Activated CD4-positive, alpha-beta T cell treated with anti-CD3 and anti-CD28 coated beads for 36 hours (primary cell): ENCODE measurements at regions not wholly inside any gene's neighbourhood (a gene's known extent, or its start where the extent isn't known, plus 50 kb on each side); places are given as distances from the start of the nearest gene placed in this dataset.
A peak's percentile ranks its signal among the peaks of the same experiment; 100 is the strongest.
"Not testable (repeated sequence)": the region's sequence is repeated elsewhere in the genome, so short reads cannot be mapped to it uniquely, and the experiment has no call there.

Source experiments
- ATAC-seq: fragments of 200-7000 bp; cut with Tn5 transposase; one replicate; pipeline ENCODE4 v1.10.0; 2021; ENCODE audit warnings: mild to moderate bottlenecking, moderate library complexity
- CTCF ChIA-PET: fragments of 350-600 bp; sonication (Branson Sonifier 250); formaldehyde crosslinking; loops from one replicate; lab custom pipeline; 2021; ENCODE audit warnings: antibody characterized with exemption; lab: Charles Lee
- POLR2A ChIA-PET: fragments of 350-600 bp; sonication (Branson Sonifier 250); formaldehyde crosslinking; loops from one replicate; lab custom pipeline; 2021; ENCODE audit warnings: antibody characterized with exemption, inconsistent platforms; lab: Charles Lee
- DNase-seq: peaks from one replicate; pipeline ENCODE4 v3.0.0-alpha.2; 2020
- H3K27ac Mint-ChIP-seq: one replicate; pipeline ENCODE4 v1.8.0; 2021; ENCODE audit warnings: mixed read lengths
- H3K27me3 Mint-ChIP-seq: one replicate; pipeline ENCODE4 v1.8.0; 2021; ENCODE audit warnings: mixed read lengths
- H3K36me3 Mint-ChIP-seq: one replicate; pipeline ENCODE4 v1.8.0; 2021; ENCODE audit warnings: low read depth, mixed read lengths
- H3K4me1 Mint-ChIP-seq: one replicate; pipeline ENCODE4 v1.8.0; 2021; ENCODE audit warnings: mixed read lengths
- H3K4me3 Mint-ChIP-seq: one replicate; pipeline ENCODE4 v1.8.0; 2021; ENCODE audit warnings: mild to moderate bottlenecking, moderate library complexity, mixed read lengths
- H3K9me3 Mint-ChIP-seq: one replicate; pipeline ENCODE4 v1.8.0; 2021; ENCODE audit warnings: low read depth, mixed read lengths
- intact Hi-C, 2 experiments: fragments of 100-400 bp; cut with DNase I in 1 of 2; cut with micrococcal nuclease in 1 of 2; formaldehyde crosslinking; loops; one replicate each; pipeline versions ENCODE4 v1.14.2 to v1.15.1; 2022 to 2024; cut with DNase I, micrococcal nuclease

DNA sequence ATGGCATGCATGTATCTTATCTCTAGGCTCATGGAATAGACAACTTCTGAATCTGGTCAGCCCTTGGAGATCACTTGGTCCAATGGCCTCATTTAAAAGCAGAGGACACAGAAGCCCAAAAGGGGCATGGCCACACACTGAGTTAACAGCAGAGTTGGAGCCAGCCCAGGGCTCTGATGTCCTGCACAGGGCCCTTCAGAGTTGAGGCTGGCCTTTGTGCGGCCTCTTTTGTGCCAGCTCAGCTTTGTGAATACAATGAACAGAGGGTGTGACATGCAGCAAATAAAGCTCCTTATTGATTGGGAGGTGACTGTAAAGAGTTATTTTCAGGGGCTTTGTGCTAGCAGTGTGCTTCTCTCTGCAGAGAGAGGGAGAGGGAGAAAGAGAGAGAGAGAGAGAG, 150.1 kb upstream of the STK32A start:
- ChIA-PET POLR2A (no interaction called here), CTCF (interaction anchor here (1.2 kb wide), 1 partner anchor 104 kb away, joined by 3 read pairs; no protein-coding TSS in a partner anchor)
- Mint-ChIP-seq H3K27me3 (no peaks in the 10 kb centered on the region), H3K4me1 (no peaks in the 10 kb centered on the region), H3K4me3 (no peak overlapping the region), H3K9me3 (peaks cover 1% of the 10 kb centered on the region), H3K36me3 (no peaks in the 10 kb centered on the region), H3K27ac (no peak overlapping the region)
- no peak for DNase-seq
- no peak for ATAC-seq
- intact Hi-C loops = no loop called here

DNA sequence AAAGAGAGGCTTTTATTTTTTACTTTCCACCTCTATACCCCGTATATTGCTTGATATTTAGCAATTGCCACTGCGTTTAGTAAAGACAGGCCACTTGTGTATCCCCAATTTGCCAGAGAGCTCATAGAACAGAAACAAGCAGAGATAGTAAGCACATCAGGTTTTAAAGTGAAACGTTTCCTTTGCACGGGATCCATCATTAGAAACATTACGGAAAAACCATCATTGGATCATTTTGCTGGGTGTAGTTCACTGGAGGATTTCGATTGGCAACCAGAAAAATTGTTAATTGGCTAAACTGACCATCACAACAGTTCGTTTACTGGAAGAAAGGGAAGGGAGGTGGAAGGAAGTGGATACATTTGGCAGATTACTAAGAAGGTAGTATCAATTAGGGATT, 149.4 kb upstream of the STK32A start:
- Mint-ChIP-seq H3K27me3 (no peaks in the 10 kb centered on the region), H3K9me3 (peaks cover 1% of the 10 kb centered on the region), H3K4me1 (no peaks in the 10 kb centered on the region), H3K4me3 (no peak overlapping the region), H3K36me3 (no peaks in the 10 kb centered on the region), H3K27ac (no peak overlapping the region)
- no peak for DNase-seq
- ChIA-PET CTCF (interaction anchor here (1.2 kb wide), 1 partner anchor 103 kb away, joined by 3 read pairs; no protein-coding TSS in a partner anchor), POLR2A (no interaction called here)
- no peak for ATAC-seq
- intact Hi-C loops = no loop called here

DNA sequence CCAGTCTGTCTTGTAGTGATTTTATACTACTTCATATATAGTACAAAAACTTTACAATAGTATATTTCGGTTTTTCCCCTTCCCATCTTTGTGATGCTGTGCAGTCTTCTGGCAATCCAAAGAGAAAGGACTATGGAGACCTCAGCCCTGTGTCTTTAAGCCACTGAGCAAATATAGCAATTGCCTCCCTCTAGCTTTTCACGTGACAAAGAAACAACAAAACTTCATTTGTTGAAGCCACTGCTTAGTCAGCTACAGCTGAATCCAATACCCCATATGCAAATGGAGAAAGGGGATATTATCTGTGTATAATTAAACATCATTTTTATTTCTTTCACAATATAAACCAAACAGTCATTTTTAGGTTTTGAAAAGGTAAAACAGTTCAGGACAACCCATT, 142.8 kb upstream of the STK32A start:
- POLR2A ChIA-PET = no interaction called here
- Mint-ChIP-seq H3K27ac (no peak overlapping the region), H3K36me3 (no peaks in the 10 kb centered on the region), H3K27me3 (peaks cover 6% of the 10 kb centered on the region), H3K4me3 (no peak overlapping the region), H3K4me1 (no peaks in the 10 kb centered on the region), H3K9me3 (peaks cover 1% of the 10 kb centered on the region)
- no peak for DNase-seq
- intact Hi-C loops = no loop called here
- CTCF ChIA-PET = no interaction called here
- ATAC-seq = no peak

DNA sequence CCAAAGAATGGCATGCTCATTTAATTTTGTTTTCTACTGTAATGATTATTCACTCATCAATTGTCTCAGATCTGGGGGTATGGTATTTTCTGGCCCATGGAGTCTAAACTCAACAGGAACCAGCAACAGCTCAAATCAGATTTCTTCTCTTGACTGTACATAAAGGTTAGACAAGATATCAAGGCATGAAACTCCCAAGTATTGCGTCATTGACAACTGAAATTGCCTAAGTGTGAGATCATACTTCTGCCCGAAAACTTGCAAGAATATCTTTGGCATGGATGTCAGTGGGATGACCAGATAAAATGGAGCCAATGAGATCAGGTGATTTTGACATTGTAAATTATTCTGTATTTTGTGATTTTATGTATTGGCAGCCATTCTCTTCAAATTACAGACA, 141.7 kb upstream of the STK32A start:
- intact Hi-C loops = no loop called here
- H3K4me3 Mint-ChIP-seq = no peak overlapping the region
- H3K4me1 Mint-ChIP-seq = no peaks in the 10 kb centered on the region
- no peak overlapping the region for H3K27ac Mint-ChIP-seq
- peaks cover 1% of the 10 kb centered on the region for H3K9me3 Mint-ChIP-seq
- H3K36me3 Mint-ChIP-seq = no peaks in the 10 kb centered on the region
- ATAC-seq = no peak
- ChIA-PET POLR2A (no interaction called here), CTCF (no interaction called here)
- peaks cover 6% of the 10 kb centered on the region for H3K27me3 Mint-ChIP-seq
- no peak for DNase-seq

DNA sequence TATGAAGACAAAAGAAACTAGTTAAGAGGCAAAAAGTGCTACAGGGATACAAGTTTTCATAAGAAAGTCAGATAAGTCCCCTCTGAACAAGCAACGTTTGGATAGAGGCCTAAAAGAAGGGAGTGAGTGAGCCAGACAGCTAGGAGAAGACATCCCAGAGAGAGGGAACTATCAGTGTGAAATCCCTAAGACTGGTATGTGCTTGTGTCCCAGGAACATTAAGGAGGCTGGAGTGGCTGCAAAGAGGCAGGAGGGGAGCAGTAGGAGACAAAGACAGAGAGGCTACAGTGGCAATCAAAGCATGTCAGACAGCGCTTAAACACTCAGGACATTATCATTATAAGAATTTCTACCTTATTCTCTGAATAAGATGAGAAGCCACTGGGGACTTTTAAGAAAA, 139.1 kb upstream of the STK32A start:
- H3K4me3 Mint-ChIP-seq = no peak overlapping the region
- no peak for DNase-seq
- H3K9me3 Mint-ChIP-seq = no peaks in the 10 kb centered on the region
- no peaks in the 10 kb centered on the region for H3K4me1 Mint-ChIP-seq
- ChIA-PET POLR2A (no interaction called here), CTCF (no interaction called here)
- no peak overlapping the region for H3K27ac Mint-ChIP-seq
- ATAC-seq = no peak
- intact Hi-C loops = no loop called here
- H3K27me3 Mint-ChIP-seq = peaks cover 5% of the 10 kb centered on the region
- H3K36me3 Mint-ChIP-seq = no peaks in the 10 kb centered on the region

DNA sequence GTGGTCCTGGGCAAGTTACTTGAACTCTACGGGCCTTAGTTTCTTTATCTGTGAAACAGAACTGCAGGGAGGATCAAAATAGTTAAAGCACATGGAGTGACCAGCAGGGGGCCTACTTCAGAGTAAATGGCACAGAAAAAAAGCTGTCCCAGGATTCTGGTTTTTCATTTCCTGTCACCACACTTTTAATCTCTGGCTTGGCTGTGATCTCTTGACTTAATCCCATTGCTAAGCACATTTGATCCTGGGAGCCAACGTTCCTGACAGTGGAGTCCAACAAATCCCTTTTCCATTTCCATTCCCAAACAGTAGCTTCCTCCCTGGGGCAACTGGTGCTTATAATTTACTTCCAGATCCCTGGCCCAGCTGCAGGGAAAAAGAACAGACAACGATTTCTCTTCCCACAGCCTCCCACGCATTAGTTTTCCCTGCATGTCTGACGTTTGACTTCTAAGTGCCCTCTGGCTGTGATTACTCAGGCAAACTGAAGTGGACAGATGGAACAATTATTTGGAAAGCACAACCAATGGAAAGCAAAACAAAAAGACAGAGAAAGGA, 136.5 kb upstream of the STK32A start:
- Mint-ChIP-seq H3K4me1 (no peaks in the 10 kb centered on the region), H3K27ac (no peak overlapping the region), H3K36me3 (no peaks in the 10 kb centered on the region), H3K27me3 (peaks cover 2% of the 10 kb centered on the region), H3K9me3 (no peaks in the 10 kb centered on the region), H3K4me3 (no peak overlapping the region)
- DNase-seq (peak; percentile 37), ATAC-seq (no peak)
- ChIA-PET POLR2A (no interaction called here), CTCF (interaction anchor here (0.6 to 4.2 kb wide), 4 partner anchors 10 to 553 kb away, joined by 3 to 33 read pairs (median 4); no protein-coding TSS in a partner anchor)
- intact Hi-C loops = loop anchor here (1.0 to 2.0 kb wide), 2 partner anchors 90 kb away; no protein-coding TSS in a partner anchor

DNA sequence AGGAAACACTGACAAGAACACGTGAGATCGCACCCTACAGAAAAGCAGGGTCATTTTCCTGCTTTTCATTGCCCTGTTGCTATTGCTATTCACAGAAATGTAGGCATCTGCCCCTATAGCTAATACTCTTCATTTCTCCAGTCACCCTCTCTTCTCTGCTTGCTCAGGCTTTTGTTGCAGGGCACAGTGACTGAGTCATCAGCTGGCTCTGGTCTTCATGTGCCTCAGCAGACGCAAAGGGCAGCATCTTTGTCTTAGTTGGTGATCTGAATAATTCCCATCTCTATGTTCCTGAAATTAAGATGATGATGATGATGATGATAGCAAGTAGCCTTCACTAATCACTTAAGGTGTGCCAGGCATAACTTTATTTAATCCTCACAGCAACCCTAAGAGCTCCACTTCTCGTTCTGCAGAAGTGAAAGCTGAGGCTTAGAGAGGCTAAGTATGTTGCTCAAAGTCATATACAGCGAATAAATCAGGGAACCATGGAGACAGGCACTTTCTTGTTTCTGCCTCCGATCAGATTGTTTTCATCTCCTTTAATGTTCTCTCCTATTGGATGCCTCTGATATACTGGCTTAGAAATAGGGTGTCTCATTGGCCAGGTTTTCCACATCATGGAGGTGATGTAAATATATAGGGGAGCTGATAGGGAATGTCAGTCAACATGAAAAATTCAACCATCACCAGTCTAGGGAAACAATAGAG, 133.0 kb upstream of the STK32A start:
- no peaks in the 10 kb centered on the region for H3K4me1 Mint-ChIP-seq
- H3K27ac Mint-ChIP-seq = no peak overlapping the region
- DNase-seq (no peak), ATAC-seq (no peak)
- no peak overlapping the region for H3K4me3 Mint-ChIP-seq
- H3K36me3 Mint-ChIP-seq = no peaks in the 10 kb centered on the region
- intact Hi-C loops = loop anchor here in 1 of 2 experiments (10.0 kb wide), 1 partner anchor 1853 kb away; no protein-coding TSS in a partner anchor
- ChIA-PET CTCF (interaction anchor here (1.8 kb wide), 1 partner anchor 87 kb away, joined by 4 read pairs; no protein-coding TSS in a partner anchor), POLR2A (no interaction called here)
- H3K9me3 Mint-ChIP-seq = no peaks in the 10 kb centered on the region
- H3K27me3 Mint-ChIP-seq = no peaks in the 10 kb centered on the region

DNA sequence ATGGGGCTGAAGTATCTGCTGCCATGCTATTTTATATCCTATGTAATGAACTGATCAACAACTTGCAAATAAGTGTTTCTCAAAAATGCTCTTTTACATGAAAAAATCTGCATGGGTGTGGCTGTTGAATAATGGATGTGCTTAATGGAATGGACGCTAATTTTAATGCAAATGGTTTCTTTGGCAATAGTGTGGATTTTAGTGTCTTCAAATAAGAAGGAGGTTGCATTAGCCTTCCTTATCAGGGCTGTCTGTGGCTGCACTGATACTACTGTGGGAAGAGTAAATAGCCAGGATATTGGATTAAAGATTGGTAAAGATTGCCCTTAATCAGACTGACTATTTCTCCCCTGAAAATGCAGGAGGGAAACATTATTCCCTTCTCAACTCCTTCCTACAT, 121.9 kb upstream of the STK32A start:
- POLR2A ChIA-PET = no interaction called here
- H3K36me3 Mint-ChIP-seq = no peaks in the 10 kb centered on the region

DNA sequence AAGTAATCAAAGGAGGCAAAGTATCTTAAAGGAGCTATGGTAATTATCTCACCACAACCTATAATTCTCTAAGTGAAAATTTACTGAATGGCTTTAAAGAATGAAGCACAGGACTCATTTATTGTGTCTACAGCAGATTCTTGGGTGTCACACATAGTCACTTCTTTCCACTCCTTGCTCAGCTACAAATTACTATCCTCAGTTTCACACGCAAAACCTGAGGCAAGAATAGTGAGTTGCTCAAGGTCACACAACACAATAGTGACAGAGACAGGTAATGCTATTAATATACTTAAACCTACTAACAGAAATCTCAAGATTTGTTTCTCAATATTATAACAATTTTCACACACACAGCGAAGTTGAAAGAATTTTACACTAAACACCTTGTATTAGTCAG, 120.9 kb upstream of the STK32A start:
- H3K27me3 Mint-ChIP-seq = no peaks in the 10 kb centered on the region
- CTCF ChIA-PET = no interaction called here
- no peaks in the 10 kb centered on the region for H3K4me1 Mint-ChIP-seq
- peaks cover 1% of the 10 kb centered on the region for H3K9me3 Mint-ChIP-seq
- POLR2A ChIA-PET = no interaction called here
- intact Hi-C loops = no loop called here
- ATAC-seq (no peak), DNase-seq (no peak)
- H3K27ac Mint-ChIP-seq = no peak overlapping the region
- no peak overlapping the region for H3K4me3 Mint-ChIP-seq
- H3K36me3 Mint-ChIP-seq = no peaks in the 10 kb centered on the region

More for the DNA sequence above, 121.9 kb upstream of the STK32A start:
- Mint-ChIP-seq H3K4me1 (no peaks in the 10 kb centered on the region), H3K4me3 (no peak overlapping the region), H3K27ac (no peak overlapping the region), H3K27me3 (no peaks in the 10 kb centered on the region), H3K9me3 (no peaks in the 10 kb centered on the region)
- DNase-seq = no peak
- ATAC-seq = no peak
- intact Hi-C loops = no loop called here
- CTCF ChIA-PET = no interaction called here

DNA sequence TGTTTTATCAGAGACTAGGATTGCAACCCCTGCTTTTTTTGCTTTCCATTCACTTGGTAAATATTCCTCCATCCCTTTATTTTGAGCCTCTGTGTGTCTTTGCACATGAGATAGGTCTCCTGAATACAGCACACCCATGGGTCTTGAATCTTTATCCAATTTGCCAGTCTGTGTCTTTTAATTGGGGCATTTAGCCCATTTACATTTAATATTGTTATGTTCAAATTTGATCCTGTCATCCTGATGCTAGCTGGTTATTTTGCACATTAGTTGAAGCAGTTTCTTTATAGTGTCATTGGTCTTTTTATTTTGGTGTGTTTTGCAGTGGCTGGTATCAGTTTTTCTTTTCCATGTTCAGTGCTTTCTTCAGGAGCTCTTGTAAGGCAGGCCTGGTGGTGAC, 95.1 kb upstream of the STK32A start:
- intact Hi-C loops, H3K4me3 Mint-ChIP-seq, H3K4me1 Mint-ChIP-seq, DNase-seq, H3K27me3 Mint-ChIP-seq, ATAC-seq, POLR2A ChIA-PET, H3K36me3 Mint-ChIP-seq, H3K27ac Mint-ChIP-seq: not testable (repeated sequence)
- peaks cover 25% of the 10 kb centered on the region for H3K9me3 Mint-ChIP-seq
- CTCF ChIA-PET = interaction anchor here (1.2 kb wide), 1 partner anchor 22 kb away, joined by 3 read pairs; no protein-coding TSS in a partner anchor

DNA sequence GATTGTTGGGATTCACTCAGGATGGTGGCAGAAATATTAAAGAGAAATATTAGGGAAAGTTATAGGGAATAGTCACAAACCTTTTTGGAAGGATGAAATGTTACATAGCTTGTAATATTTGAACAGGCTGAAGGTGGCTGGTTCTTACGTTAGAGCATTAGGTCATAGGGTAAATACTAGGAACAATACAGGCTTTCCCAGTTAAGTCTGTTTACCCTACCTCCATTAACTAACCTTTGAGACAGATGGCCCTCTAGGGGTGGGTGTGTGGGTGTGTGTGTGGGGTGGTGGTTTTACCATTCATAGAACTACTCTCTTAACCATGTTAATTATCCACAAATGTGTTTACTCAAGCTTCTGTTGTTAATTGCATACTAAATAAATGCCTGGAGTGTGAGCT, 94.3 kb upstream of the STK32A start:
- Mint-ChIP-seq H3K4me1 (no peaks in the 10 kb centered on the region), H3K27me3 (peaks cover 6% of the 10 kb centered on the region), H3K9me3 (peaks cover 25% of the 10 kb centered on the region), H3K36me3 (peaks cover 1% of the 10 kb centered on the region), H3K4me3 (no peak overlapping the region), H3K27ac (no peak overlapping the region)
- intact Hi-C loops = no loop called here
- ChIA-PET POLR2A (no interaction called here), CTCF (no interaction called here)
- ATAC-seq (no peak), DNase-seq (no peak)

DNA sequence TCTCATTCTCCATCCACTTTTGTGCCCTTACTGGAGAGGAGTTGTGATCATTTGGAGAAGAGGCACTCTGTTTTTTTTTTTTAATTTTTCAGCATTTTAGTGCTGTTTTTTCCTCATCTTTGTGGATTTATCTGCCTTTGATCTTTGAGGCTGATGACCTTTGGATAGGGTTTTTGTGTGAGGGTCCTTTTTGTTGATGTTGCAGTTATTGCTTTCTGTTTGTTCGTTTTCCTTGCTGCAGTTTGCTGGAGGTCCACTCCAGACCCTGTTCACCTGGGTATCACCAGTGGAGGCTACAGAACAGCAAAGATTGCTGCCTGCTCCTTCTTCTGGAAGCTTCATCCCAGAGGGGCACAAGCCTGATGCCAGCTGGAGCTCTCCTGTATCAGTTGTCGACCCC, 93.2 kb upstream of the STK32A start:
- H3K4me1 Mint-ChIP-seq, H3K27ac Mint-ChIP-seq, DNase-seq, ATAC-seq, intact Hi-C loops, H3K36me3 Mint-ChIP-seq, CTCF ChIA-PET, POLR2A ChIA-PET, H3K4me3 Mint-ChIP-seq, H3K27me3 Mint-ChIP-seq: not testable (repeated sequence)
- H3K9me3 Mint-ChIP-seq = peaks cover 25% of the 10 kb centered on the region
